Activated CD8-positive, alpha-beta memory T cell treated with anti-CD3 and anti-CD28 coated beads for 24 hours (primary cell): ENCODE measurements at regions not wholly inside any gene's neighbourhood (a gene's known extent, or its start where the extent isn't known, plus 50 kb on each side); places are given as distances from the start of the nearest gene placed in this dataset.
"Not testable (repeated sequence)": the region's sequence is repeated elsewhere in the genome, so short reads cannot be mapped to it uniquely, and the experiment has no call there.

ENCODE experiments used
- DNase-seq: peaks from one replicate; pipeline ENCODE4 v3.0.0-alpha.2; 2020

DNA sequence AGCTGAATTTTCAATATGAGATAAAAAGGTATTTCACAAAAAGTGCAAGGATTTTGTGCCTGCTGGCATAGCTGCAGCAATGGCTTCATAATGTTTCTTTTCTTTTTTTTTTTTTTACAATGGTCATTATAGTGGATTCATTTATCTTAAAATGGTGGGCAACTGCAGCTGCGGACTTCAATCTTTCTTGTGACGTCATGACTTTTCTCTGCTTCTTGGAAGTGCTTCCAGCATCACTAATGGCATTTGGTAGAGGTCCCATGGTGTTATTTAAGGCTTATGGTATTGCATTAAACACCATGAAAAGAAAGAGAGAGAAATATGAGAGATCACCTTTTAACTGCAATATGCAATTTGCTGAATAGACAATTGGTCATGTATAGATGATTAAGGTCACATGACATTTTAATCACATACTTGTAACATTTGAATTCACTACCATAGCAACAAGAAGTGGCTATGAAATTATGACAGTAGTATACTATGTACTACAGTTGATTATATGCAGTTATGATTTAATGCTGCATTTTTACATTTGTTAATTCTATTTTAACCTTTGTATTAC, 684.0 kb upstream of the AADAT start:
- no peak for DNase-seq

DNA sequence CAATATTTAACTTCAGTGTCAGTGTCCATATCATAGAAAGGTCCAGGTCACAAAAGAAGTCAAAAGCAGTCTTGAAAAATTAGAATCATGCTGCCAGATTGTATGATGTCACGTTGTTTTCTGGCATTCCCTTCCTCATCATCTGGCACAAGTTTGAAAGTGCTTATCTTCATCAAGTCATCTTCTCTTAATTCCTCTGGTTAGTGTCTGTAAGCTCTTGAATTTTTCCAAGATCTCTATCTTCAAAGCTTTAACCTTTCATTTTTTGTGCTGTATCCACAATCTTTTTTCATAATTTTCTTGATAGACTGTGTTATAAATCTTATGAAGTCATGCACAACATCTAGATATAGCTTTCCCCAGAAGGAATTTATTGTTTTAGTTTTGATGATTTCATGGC, 682.7 kb upstream of the AADAT start:
- no peak for DNase-seq

DNA sequence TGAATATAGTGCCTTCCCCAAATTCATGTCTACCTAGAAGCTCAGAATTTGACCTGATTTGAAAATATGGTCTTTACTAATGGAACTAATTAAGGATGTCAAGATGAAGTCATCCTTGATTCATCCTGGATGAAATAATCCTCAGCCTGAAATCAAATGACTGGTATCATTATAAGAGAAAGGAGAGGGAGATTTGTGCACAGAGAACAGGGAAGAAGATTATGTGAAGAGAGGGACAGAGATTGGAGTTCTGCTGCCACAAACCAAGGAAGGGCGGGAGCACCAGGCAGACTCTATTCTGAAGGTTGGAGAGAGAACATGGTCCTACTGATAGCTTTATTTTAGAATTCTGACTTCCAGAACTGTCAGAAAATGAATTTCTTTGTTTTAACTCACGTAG, 680.9 kb upstream of the AADAT start:
- DNase-seq = no peak

DNA sequence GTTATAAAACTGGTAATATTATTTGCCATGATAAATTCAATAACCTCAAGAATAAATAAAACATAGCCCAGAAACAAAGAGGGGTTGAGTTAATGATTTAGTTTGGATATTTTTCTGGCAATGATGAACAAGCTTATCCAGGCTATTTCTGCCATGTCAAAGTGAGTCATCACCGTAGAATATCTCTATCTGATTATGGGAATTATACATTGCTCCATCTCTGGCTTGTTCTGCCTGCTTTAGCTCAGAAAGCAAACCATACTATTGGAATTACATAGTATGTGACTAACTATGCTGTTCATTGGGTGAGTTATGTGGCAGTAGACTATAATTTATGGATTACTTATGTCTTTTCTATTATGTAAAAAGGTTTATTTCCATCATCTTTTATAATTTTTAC, 680.1 kb upstream of the AADAT start:
- no peak for DNase-seq

DNA sequence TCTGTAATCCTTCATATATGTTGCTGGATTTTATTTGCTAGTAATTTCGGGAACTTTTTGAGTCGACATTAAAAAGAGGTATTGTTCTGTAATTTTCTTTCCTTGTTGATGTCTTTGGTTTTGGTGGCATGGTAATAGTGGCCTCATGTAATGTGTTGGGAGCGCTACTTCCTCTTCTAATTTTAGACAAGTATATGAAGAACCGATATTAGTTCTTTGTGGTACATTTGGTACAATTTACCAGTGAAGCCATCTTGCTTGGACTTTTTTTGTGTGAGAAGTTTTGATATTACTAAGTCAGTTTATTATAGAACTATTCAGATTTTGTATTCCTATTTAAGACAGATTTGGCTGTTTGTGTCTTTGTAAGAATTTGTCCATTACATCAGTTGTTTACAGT, 669.2 kb upstream of the AADAT start:
- DNase-seq = no peak

DNA sequence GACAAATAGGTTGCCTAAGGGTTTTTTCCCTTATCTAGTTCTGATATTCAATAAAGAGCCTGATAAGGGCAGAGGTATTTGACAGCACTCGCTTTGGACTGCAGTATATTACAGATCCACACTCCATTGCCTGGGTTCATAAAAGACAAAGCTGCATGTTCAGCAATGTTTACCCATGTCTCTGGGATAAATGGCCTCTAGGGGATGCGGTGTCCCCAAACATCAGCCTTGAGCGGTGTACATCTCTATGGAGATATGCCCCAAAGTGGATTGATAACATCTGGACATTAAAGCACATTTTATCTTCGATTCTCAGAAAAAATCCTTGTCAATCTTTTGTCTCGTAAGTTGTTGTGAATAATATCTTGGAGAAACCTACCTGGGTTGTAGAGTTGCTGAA, 660.8 kb upstream of the AADAT start:
- no peak for DNase-seq

DNA sequence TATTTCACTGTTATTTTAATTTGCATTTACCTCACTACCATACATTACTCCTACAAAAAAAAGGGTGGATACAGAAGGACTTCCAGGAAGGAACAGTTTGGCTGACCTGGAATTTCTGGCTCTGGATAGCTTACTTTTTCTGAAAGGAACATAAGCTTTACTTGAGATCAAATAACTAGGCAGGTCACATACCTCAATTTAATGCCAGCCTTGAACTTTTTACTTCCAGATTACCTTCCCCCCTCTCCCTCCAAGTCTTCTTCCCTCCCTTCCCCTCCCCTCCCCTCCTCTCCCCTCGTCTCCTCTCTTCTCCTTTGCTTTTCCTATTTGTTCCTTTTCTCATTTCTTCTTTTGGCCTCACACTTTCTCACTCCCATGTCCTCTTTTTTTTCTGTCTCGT, 659.2 kb upstream of the AADAT start:
- DNase-seq = no peak

DNA sequence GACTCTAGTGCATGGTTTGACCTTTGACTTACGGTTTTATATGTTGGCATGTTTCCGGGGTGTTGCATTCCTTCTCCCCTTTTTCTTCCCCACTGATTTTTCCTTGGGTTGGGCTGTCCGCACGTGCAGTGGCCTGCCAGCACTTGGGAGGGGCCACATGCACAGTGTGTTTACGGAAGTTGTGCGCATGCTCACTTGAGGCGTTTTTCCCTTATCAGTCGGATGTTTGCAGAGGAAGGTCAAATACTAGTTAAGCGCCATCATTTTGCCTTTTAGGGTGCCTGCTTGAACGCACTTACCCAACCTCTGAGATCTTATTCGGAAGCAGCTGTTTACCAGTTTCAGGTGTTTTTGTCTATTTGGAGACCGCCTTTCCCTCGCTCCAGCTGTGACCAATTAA, 653.9 kb upstream of the AADAT start:
- DNase-seq = no peak

DNA sequence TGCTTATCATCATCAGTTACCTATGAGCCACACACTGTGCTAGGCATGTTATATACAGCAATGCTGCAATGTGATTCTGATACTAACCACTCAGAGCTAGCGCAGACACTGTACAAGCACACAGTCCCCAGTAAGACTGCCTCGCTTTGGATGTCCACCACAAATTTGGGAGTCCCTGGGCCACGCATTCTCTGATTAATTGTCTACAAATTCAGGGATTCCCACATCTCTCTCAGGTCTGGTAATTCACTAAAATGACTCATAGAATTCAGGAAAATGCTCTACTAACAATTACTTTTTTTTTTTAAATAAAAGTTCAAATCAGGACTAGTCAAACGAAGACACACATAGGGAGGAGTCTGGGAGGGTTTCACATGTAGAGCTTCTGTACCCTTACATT, 652.1 kb upstream of the AADAT start:
- no peak for DNase-seq

DNA sequence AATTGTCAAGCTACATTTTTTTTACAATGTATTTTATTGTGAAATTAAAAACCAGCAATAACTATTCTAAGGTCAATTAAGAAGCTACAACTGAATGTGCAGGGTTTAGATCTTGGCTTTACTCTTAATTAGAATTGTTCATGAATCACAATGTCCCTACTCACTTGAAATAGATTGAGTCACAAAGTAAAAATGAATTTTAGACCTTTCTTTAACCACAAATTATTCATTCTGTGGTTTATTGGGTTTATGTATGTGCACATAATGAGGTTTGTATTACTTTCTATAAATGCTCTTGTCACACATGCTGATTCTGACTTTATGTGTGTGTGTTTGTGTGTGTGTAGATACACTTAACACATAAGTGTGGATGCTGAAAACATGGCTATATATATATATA, 647.0 kb upstream of the AADAT start:
- no peak for DNase-seq

DNA sequence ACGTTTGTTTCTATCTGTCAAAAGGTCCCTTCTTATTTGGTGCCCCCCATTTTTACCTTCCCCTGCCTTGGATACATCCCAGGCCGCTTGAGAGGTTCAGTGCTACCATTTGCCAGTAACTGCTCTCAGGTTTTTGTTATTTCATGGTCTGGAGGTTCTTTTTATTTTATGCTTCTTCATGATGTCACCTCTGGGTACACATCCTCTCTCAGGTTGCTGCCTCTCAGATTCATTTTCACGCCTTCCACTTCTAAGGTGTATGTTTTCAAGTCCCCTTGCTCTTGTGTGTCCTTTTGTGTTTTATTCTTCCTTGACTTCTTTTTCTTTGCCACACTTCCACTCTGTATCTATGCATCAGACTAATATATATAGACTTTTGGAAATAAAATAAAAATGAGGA, 640.1 kb upstream of the AADAT start:
- no peak for DNase-seq

DNA sequence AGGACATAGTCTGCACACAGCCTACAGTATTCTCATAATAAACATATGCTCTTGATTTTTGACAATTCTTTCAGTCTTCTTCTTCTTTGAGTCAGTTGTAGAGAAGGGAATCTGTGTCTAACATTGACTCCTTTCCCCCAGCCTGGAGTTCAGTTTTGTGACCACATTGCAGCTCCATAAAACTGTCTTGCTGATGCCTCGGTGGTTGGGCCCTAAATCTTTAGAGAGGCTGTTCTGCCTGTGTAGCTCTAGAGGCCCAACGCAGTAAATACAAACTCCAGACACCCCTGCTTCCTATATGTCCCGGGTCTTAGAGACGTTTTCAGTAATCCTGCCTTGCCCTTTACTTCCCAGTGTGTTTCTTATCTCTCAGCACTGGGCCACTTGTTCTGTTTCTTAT, 639.5 kb upstream of the AADAT start:
- DNase-seq = no peak

DNA sequence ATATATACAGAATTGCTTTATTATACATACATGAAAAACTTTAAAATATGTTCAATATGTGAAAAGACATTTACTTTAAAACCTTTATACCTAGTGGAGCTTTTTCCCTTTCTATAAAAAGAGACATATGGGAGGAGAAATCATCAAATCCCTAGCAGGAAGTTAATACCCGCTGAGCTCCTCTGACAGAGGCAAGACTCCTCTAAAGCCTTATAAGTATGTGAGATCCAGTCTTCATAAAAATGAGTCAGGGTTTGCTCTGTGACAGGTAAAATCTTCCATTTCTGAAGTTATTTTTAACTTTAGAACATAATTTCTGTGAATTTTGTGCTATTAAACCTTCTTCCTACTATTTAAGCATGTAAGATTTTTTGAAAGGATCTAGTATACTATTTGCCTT, 634.4 kb upstream of the AADAT start:
- no peak for DNase-seq

DNA sequence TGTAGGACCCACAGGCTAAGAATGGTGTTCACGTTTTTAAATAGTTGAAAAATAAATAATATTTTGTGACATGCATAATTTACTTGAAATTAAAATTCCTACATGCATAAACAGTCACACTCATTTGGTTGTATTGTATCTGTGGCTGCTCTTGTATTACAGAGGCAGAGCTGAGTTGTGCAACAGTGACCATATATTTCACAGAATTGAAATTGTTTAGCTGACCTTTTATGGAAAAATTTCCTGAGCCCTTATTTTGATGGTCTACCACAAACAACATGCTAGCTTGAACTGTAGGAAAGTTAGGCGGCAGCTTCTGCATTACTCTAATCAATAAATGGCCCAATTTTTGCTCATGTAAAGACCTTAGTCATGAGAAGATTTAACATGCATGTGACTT, 633.4 kb upstream of the AADAT start:
- no peak for DNase-seq

DNA sequence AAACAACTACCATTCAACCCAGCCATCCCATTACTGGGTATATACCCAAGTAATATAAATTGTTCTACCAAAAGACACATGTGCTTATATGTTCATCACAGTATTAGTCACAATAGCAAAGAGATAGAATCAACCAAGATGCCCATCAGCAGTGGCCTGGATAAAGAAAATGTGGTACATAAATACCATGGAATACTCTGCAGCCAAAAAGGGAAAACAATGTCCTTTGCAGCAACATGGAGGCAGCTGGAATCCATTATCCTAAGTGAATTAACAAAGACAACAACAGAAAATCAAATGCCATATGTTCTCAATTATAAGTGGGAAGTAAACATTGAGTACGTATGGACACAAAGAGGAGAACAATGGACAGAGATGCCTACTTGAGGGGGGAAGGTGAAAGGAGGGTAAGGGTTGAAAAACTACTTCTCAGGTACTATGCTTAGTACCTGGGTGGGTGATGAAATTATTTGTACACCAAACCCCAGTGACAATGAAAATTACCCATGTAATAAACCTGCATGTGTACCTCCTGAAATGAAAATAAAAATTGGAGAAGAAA, 632.1 kb upstream of the AADAT start:
- no peak for DNase-seq

DNA sequence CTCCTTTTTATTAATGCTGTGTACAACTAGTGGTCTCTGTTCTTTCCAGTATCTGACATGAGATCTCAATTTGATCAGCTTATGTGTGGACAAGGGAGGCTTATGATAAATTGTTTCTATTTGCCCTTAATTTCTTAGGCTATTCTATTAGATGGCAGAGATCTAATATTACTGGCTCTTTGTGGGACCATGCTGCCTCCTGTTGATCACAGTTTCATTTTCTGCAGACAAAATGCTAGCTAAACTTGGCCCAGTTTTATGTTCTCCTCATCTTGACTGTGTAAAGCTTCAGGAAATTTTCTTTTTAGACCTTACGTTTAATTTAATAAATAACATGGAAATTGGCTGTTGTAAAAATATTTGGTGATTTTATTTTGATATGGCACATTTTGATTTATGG, 627.1 kb upstream of the AADAT start:
- no peak for DNase-seq

DNA sequence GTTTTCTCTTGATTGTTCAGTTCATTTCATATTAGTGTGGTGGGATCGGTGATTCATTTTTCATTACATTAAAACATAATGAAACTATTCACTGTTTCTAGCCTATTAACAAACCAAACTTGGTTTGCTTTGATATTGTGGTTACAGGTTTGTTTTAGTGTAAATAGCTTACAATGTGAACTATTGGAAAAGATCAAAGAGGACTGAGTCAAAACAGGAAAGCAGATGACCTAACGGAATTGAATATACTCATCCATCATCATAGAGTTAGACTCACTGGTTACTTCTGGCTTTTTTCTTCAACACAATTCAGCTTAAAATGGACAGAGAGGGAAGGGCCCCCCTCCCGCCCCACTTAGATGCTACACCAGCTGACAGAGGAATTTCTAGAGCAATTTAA, 616.2 kb upstream of the AADAT start:
- DNase-seq = no peak

DNA sequence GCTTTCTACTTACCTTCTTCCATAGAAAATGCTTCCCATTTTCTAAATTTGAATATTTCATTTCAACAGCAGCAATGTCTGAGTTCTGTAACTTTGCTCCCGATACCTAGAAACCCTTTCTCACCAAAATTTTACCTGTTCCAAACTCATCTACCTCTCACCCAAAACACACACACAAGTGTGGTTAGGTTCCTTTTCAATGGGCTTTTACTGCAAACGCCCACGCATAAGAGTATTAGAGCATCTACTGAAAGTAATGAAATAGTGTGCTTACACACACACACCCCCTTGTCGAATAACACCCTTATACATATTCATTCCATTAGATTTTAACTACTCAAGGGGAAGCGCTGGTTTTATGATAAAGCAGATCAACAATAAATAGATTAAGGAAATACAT, 610.3 kb upstream of the AADAT start:
- DNase-seq = no peak

DNA sequence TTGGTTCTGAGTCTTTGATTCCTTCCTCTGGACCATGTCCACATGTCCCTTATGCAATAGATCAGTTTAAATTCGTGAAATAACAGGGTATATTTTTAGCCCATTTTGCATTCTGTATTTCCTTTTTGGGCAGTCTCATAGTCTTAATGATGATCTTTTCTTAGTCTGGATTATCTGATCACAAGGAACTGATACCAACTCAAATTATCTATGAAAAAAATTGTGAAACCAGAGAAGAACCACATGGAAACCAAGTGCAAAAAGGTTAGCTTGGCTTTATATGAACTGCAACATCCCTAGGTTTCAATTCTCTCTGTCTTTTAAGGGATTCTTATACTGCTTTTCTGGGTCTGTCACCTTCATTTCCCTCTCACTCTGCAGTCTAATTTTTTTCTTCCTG, 608.6 kb upstream of the AADAT start:
- no peak for DNase-seq

DNA sequence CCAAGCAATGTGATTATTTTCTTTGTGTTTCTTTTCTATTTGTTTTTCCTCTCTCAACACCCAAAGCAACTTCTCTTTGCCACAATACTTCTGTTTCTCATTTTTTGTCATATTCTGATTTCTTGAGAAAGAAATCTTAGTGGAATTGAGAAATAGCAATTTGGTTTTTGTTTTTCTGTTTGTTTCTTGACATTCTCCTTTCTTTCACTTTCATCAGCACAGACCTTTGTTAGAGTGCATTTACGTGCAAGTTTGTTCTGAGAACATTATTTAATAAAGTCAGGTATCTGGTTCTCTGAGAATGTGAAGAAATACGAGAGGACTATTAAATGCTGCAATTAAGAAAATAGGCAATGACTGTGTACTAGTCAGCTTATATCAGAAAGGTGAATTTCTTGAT, 608.1 kb upstream of the AADAT start:
- no peak for DNase-seq

DNA sequence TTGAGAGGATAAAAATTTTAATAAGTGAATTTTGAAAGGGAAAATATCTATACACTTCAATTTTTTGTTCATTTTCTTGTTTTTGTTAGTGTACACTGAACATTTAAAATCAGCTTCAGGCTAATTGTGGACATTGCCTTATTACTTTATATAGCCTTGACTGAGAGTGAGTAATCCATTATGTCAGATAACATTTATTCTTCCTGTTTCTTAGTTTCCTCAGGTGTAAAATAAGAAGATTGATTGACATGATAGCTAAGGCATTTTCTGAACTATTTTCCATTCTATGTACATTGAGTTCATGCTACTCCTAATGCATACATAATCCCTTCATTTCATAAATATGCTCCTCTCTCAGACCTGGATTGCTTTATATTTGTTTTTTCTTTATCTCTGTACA, 607.3 kb upstream of the AADAT start:
- DNase-seq = no peak

DNA sequence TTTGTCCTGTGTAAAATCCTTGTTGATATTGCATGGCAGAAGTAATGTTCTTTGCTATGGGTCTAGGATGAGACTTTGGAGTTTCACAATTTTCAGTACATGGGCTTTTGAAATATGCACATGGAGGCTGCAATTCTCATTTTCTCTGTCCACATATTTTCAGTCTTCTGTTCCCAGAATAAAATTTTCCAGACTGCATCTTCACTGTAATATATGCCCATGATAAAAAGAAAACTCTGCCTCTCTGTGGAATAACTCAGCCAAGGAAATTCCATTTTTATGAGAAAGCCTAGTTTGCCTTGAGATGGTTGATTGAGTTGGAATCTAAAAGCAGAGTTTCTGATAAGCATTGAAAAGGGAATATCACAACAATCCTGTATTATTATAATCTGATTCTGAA, 601.4 kb upstream of the AADAT start:
- no peak for DNase-seq

DNA sequence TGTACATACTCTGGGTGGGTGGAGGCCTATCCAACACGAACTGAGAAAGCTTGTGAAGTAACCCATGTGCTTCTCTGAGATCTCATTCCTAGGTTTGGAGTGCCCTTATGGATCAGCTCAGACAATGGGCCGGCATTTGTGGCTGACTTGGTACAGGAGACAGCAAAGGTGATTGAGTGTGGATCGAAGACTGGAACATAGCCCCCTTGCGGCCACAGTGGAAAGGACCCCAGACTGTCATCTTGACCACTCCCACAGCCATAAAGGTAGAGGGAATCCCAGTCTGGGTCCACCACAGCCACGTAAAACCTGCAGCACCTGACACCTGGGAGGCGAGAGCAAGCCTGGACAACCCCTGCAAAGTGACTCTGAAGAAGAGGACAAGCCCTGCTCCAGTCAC, 598.0 kb upstream of the AADAT start:
- no peak for DNase-seq

DNA sequence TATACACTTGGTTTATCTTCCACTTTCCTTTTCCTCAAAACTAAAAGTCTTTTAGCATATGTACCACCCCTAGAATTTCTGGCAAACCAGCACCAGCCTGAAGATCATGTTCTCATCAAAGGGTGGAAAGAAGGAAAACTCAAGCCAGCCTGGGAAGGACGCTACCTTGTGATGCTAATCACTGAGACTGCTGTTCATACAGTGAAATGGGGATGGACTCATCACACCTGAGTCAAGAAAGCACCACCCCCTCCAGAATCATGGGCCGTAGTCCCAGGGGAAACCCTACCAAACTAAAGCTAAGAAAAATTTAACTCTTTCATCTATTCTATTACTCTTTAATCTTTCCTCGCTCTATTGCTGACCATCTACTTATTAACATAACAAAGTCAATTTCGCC, 595.9 kb upstream of the AADAT start:
- DNase-seq = not testable (repeated sequence)

DNA sequence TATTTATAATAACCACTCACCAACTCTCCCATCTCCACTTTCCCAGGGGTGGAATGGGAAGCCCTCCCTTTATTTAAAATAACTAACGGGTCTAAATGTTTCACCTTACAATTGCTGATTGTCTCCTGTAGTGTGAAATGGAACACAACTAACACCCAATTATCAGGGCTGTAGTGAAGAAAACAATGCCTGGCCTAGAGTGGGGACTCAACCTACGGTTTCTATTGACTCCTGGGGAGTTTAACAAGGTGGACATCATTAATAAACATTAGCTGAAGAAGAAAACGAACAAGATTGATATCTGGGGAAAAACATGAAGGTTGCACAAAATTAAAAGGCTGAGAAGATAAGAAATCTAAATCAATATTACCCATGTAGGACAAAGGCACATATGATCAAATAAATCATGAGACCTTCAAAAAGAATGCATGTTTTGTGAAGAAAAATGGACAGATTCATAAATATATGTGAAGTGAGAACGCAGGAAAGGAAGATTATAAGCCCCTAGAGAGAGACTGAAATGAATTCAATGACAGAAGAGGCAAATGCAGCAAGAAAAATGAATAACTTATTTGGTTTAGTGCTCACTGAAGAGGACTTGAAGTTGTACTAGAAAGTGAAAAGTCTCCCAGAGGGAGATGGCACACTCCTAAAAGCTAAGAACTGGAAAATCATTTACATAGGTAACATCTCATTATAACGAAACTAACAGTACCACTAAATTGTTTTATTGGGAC, 593.0 kb upstream of the AADAT start:
- no peak for DNase-seq
